Lung (tissue), 11 donors: ENCODE measurements at regions not wholly inside any gene's neighbourhood (a gene's known extent, or its start where the extent isn't known, plus 50 kb on each side); places are given as distances from the start of the nearest gene placed in this dataset.

Experiments used
- ATAC-seq: fragments of 200-7000 bp; cut with Tn5 transposase; one replicate; pipeline ENCODE4 v1.9.1; 2020; ENCODE audit warnings: moderate number of reproducible peaks; ENCODE audit not compliant: insufficient read depth, low FRiP score
- DNase-seq, 3 donors: peaks; one replicate each; pipeline ENCODE4 v3.0.0-alpha.2; 2013 to 2017
- H3K27ac ChIP-seq, 2 donors: one replicate each; pipeline ENCODE4 v1.5.1; 2013; ENCODE audit warnings: mild to moderate bottlenecking in 2 of 2, moderate library complexity in 2 of 2, control low read depth in 1 of 2, inconsistent platforms in 1 of 2, low read depth in 1 of 2, low read length in 1 of 2
- H3K27me3 ChIP-seq, 3 donors: one replicate each; pipeline ENCODE4 v1.5.1; 2013; ENCODE audit warnings: low read length in 2 of 3; ENCODE audit not compliant: control insufficient read depth in 3 of 3, insufficient read depth in 3 of 3
- H3K36me3 ChIP-seq, 4 donors: one replicate each; pipeline ENCODE4 v1.5.1; 2013; ENCODE audit warnings: low read length in 4 of 4, mild to moderate bottlenecking in 1 of 4, moderate library complexity in 1 of 4; ENCODE audit not compliant: control insufficient read depth in 4 of 4, insufficient read depth in 4 of 4
- H3K4me1 ChIP-seq, 5 donors: one replicate each; pipeline ENCODE4 v1.5.1; 2013; ENCODE audit warnings: low read length in 5 of 5, mild to moderate bottlenecking in 2 of 5, moderate library complexity in 1 of 5; ENCODE audit not compliant: control insufficient read depth in 5 of 5, insufficient read depth in 5 of 5
- H3K4me3 ChIP-seq: one replicate; pipeline ENCODE4 v1.5.1; 2013; ENCODE audit warnings: mild to moderate bottlenecking, control low read depth, moderate library complexity
- H3K9ac ChIP-seq, 2 donors: one replicate each; pipeline ENCODE4 v1.5.1; 2013; ENCODE audit warnings: low read length in 2 of 2, control low read depth in 1 of 2; ENCODE audit not compliant: insufficient read depth in 1 of 2
- H3K9me3 ChIP-seq, 4 donors: one replicate each; pipeline ENCODE4 v1.5.1; 2013; ENCODE audit warnings: low read length in 3 of 4, mild to moderate bottlenecking in 1 of 4, moderate library complexity in 1 of 4; ENCODE audit not compliant: control insufficient read depth in 4 of 4, insufficient read depth in 3 of 4
- CTCF ChIP-seq: IDR thresholded peaks from 2 replicates; pipeline ENCODE4 v1.5.1; 2012; ENCODE audit warnings: mild to moderate bottlenecking; ENCODE audit errors: control extremely low read depth, extremely low read depth
- WGBS, 2 donors: extraction: QIAGEN DNeasy Blood & Tissue Kit; methylation state at CpG; one replicate each; pipeline ENCODE4 v1.1.7; 2013; 5-methylcytosine and 5-hydroxymethylcytosine counted together
- donor health status: control.
- donor health status: control.
- donor health status: Bipolar disorder and iron deficiency.
- donor health status: healthy.
- donor health status: DM: yes; HTN: yes; CAD: no.

- no peaks in the 10 kb centered on the region for H3K9me3 ChIP-seq
- no peak overlapping the region for H3K4me3 ChIP-seq
- no peak for DNase-seq
- H3K36me3 ChIP-seq, result no peaks in the 10 kb centered on the region
- WGBS, 2 donors, result 96 to 98% methylated on average over 11 of the region's 11 CpGs
- TF ChIP-seq CTCF, result no peak
- no peaks in the 10 kb centered on the region for H3K27me3 ChIP-seq
- ATAC-seq, result no peak
- no peak overlapping the region for H3K9ac ChIP-seq
- no peak overlapping the region for H3K27ac ChIP-seq
- peaks cover 0 to 25% (median 0%) of the 10 kb centered on the region in 5 donors for H3K4me1 ChIP-seq
These were observed 69.2 kb upstream of the RGS2 start for GRCh38 chr1:192739476-192740184.

GRCh38 chr1:192740214-192740613, 68.6 kb upstream of the RGS2 start:
- no peak for TF ChIP-seq CTCF
- H3K9me3 ChIP-seq, result no peaks in the 10 kb centered on the region
- H3K4me3 ChIP-seq, result no peak overlapping the region
- peaks cover 0 to 22% (median 0%) of the 10 kb centered on the region in 5 donors for H3K4me1 ChIP-seq
- H3K36me3 ChIP-seq, result no peaks in the 10 kb centered on the region
- DNase-seq, result no peak
- no peak overlapping the region for H3K9ac ChIP-seq
- ATAC-seq, result no peak
- WGBS, 2 donors, result 93 to 95% methylated on average over 1 of the region's 1 CpG
- H3K27ac ChIP-seq, result no peak overlapping the region
- no peaks in the 10 kb centered on the region for H3K27me3 ChIP-seq

- no peak for ATAC-seq
- DNase-seq, result no peak
- H3K9ac ChIP-seq, result no peak overlapping the region
- H3K36me3 ChIP-seq, result no peaks in the 10 kb centered on the region
- H3K9me3 ChIP-seq, result no peaks in the 10 kb centered on the region
- H3K27ac ChIP-seq, result no peak overlapping the region
- peaks cover 0 to 14% (median 0%) of the 10 kb centered on the region in 5 donors for H3K4me1 ChIP-seq
- H3K4me3 ChIP-seq, result no peak overlapping the region
- 89 to 95% methylated on average over 3 of the region's 3 CpGs for WGBS, 2 donors
- no peak for TF ChIP-seq CTCF
- H3K27me3 ChIP-seq, result no peaks in the 10 kb centered on the region
These were observed 67.7 kb upstream of the RGS2 start for GRCh38 chr1:192741095-192741494.

- no peak for TF ChIP-seq CTCF
- ATAC-seq, result no peak
- Histone ChIP-seq H3K9ac (no peak overlapping the region), H3K36me3 (no peaks in the 10 kb centered on the region), H3K4me3 (no peak overlapping the region), H3K4me1 (peaks cover 0 to 2% (median 0%) of the 10 kb centered on the region in 5 donors), H3K27me3 (no peaks in the 10 kb centered on the region), H3K27ac (no peak overlapping the region), H3K9me3 (peaks cover 0 to 3% (median 0%) of the 10 kb centered on the region in 4 donors)
- DNase-seq, result no peak
These were observed 61.5 kb upstream of the RGS2 start for GRCh38 chr1:192747301-192747700.
